GM12878 (cell line): ENCODE measurements at regions not wholly inside any gene's neighbourhood (a gene's known extent, or its start where the extent isn't known, plus 50 kb on each side); places are given as distances from the start of the nearest gene placed in this dataset.

Source experiments
- ATAC-seq: fragments of 200-7000 bp; cut with Tn5 transposase; 3 replicates; pipeline ENCODE4 v1.9.1; 2020; ENCODE audit warnings: mild to moderate bottlenecking, moderate library complexity
- BruUV-seq: library from RNA; stranded (reverse); fragments of 400-500 nt; replicated peaks from 2 replicates; lab custom pipeline; 2021; lab: Mats Ljungman, UMichigan
- CTCF ChIA-PET: fragments of 300-600 bp; sonication (Branson Sonifier 250); formaldehyde crosslinking; extraction: SDS; loops from one replicate; lab custom pipeline; 2021; ENCODE audit warnings: inconsistent platforms; lab: Yijun Ruan, JAX
- POLR2A ChIA-PET: fragments of 350-600 bp; formaldehyde crosslinking; extraction: SDS; loops from one replicate; lab custom pipeline; 2021; ENCODE audit warnings: inconsistent platforms; lab: Charles Lee
- RAD21 ChIA-PET: fragments of 300-600 bp; sonication (Branson Sonifier 250); formaldehyde crosslinking; loops from one replicate; lab custom pipeline; 2023; ENCODE audit warnings: antibody characterized with exemption; ENCODE audit not compliant: unreplicated experiment; lab: Charles Lee
- SMC1A ChIA-PET: fragments of 300-600 bp; sonication (Branson Sonifier 250); formaldehyde crosslinking; loops from one replicate; lab custom pipeline; 2023; ENCODE audit not compliant: unreplicated experiment, uncharacterized antibody; lab: Charles Lee
- DNase-seq: peaks from one replicate; pipeline ENCODE4 v3.0.0-alpha.2; 2011; ENCODE audit warnings: low read depth, low spot score
- FAIRE-seq: peaks from 3 replicates; lab custom pipeline; 2011; peaks lifted over from hg19 to GRCh38; lab: Jason Lieb, UNC
- H2AFZ ChIP-seq: 2 replicates; pipeline ENCODE4 v1.6.0; 2011; ENCODE audit warnings: low read depth, low read length, control low read depth; ENCODE audit not compliant: control insufficient read depth
- H3K27ac ChIP-seq: 2 replicates; pipeline ENCODE4 v1.5.1; 2011; ENCODE audit warnings: control low read depth; ENCODE audit not compliant: control insufficient read depth, insufficient read depth
- H3K27me3 ChIP-seq, 2 experiments: replicated peaks in 1 of 2; 2 replicates each; pipeline versions ENCODE4 v1.6.0 to v1.6.1; 2011; ENCODE audit warnings: low read length in 1 of 2; ENCODE audit not compliant: control insufficient read depth in 2 of 2, insufficient read depth in 2 of 2
- H3K36me3 ChIP-seq, 2 experiments: 2 replicates each; pipeline ENCODE4 v1.5.1; 2011; ENCODE audit warnings: low read length in 1 of 2; ENCODE audit not compliant: control insufficient read depth in 2 of 2, insufficient read depth in 2 of 2
- H3K4me1 ChIP-seq: 2 replicates; pipeline ENCODE4 v1.6.1; 2011; ENCODE audit warnings: mild to moderate bottlenecking, low read length, moderate library complexity, mixed read lengths; ENCODE audit not compliant: control insufficient read depth, insufficient read depth
- H3K4me2 ChIP-seq: 2 replicates; pipeline ENCODE4 v1.6.0; 2011; ENCODE audit warnings: control low read depth; ENCODE audit not compliant: control insufficient read depth, insufficient read depth
- H3K4me3 ChIP-seq: fragments of 200-600 bp; sonication (generic); 2 replicates; pipeline ENCODE4 v1.5.1; 2016
- H3K79me2 ChIP-seq: 2 replicates; pipeline ENCODE4 v1.6.0; 2011; ENCODE audit warnings: low read length; ENCODE audit not compliant: control insufficient read depth, insufficient read depth
- H3K9ac ChIP-seq: 2 replicates; pipeline ENCODE4 v1.8.0; 2011; ENCODE audit warnings: low read length, control low read depth, mixed read lengths; ENCODE audit not compliant: control insufficient read depth, insufficient read depth
- H3K9me3 ChIP-seq: replicated peaks from 3 replicates; pipeline ENCODE4 v1.5.1; 2011; ENCODE audit warnings: mild to moderate bottlenecking, low read length; ENCODE audit not compliant: control insufficient read depth, insufficient read depth
- H4K20me1 ChIP-seq: 2 replicates; pipeline ENCODE4 v1.6.0; 2011; ENCODE audit not compliant: control insufficient read depth, insufficient read depth
- ASH2L ChIP-seq: fragments of 300-600, 200-600 bp; sonication (generic); IDR thresholded peaks from 2 replicates; pipeline ENCODE4 v1.6.1; 2017; ENCODE audit warnings: low read depth, mild to moderate bottlenecking, borderline replicate concordance
- GABPA ChIP-seq: IDR thresholded peaks from 2 replicates; pipeline ENCODE4 v1.6.1; 2014; ENCODE audit warnings: antibody characterized with exemption, low read depth, mild to moderate bottlenecking, inconsistent platforms
- IKZF1 ChIP-seq: fragments of 450-650 bp; conservative IDR thresholded peaks from 2 replicates; pipeline ENCODE4 v1.6.1; 2017; ENCODE audit warnings: antibody characterized with exemption, mild to moderate bottlenecking
- KLF5 ChIP-seq: fragments of 450-650 bp; IDR thresholded peaks from 2 replicates; pipeline ENCODE4 v1.6.1; 2014; ENCODE audit warnings: mild to moderate bottlenecking; ENCODE audit not compliant: partially characterized antibody
- RAD51 ChIP-seq: fragments of 450-650 bp; IDR thresholded peaks from 2 replicates; pipeline ENCODE4 v1.6.1; 2016; ENCODE audit warnings: moderate library complexity, mild to moderate bottlenecking, inconsistent platforms
- SMC3 ChIP-seq: IDR thresholded peaks from 2 replicates; pipeline ENCODE4 v1.6.1; 2011; ENCODE audit warnings: low read length, improper control_type of control experiment, borderline replicate concordance
- STAT1 ChIP-seq: fragments of 450-650 bp; conservative IDR thresholded peaks from 2 replicates; pipeline ENCODE4 v1.6.1; 2014; ENCODE audit warnings: antibody characterized with exemption, mild to moderate bottlenecking
- ZNF622 ChIP-seq: fragments of 450-650 bp; IDR thresholded peaks from 2 replicates; pipeline ENCODE4 v1.6.1; 2017; ENCODE audit warnings: mild to moderate bottlenecking, inconsistent platforms
- WGBS: methylation state at CpG from one replicate; pipeline ENCODE4 v1.1.6; 2016; ENCODE audit warnings: low lambda C conversion rate; ENCODE audit not compliant: insufficient replicate concordance, insufficient coverage; ENCODE audit errors: missing lambda C conversion rate; 5-methylcytosine and 5-hydroxymethylcytosine counted together
- in situ Hi-C: fragments of 300-500 bp; cut with MboI; formaldehyde crosslinking; loops from 9 replicates; pipeline ENCODE4 v1.14.3; 2018; ENCODE audit warnings: mixed read lengths
- intact Hi-C: fragments of 100-400 bp; cut with micrococcal nuclease; formaldehyde crosslinking; loops from one replicate; pipeline ENCODE4 v1.14.2; 2022; ENCODE audit not compliant: unreplicated experiment
- TF ChIP-seq, protein P1 (sequence below): fragments of 450-650 bp; IDR thresholded peaks from 2 replicates; pipeline ENCODE4 v1.6.1; 2018; ENCODE audit warnings: borderline replicate concordance, mild to moderate bottlenecking; ENCODE audit not compliant: partially characterized antibody
- TF ChIP-seq, protein P2 (sequence below): IDR thresholded peaks from 2 replicates; pipeline ENCODE4 v1.6.1; 2011; ENCODE audit warnings: mild to moderate bottlenecking, low read depth, low read length, moderate library complexity; ENCODE audit not compliant: insufficient replicate concordance
- TF ChIP-seq, protein P3 (sequence below): fragments of 450-650 bp; IDR thresholded peaks from 2 replicates; pipeline ENCODE4 v1.6.1; 2018; ENCODE audit warnings: mild to moderate bottlenecking, low read depth, moderate library complexity; ENCODE audit not compliant: partially characterized antibody
- TF ChIP-seq, protein P4 (sequence below): IDR thresholded peaks from 2 replicates; pipeline ENCODE4 v1.6.1; 2012; ENCODE audit warnings: low read depth, low read length, improper control_type of control experiment
- TF ChIP-seq, protein P5 (sequence below): IDR thresholded peaks from 2 replicates; pipeline ENCODE4 v1.6.1; 2012; ENCODE audit warnings: low read depth, low read length, improper control_type of control experiment

DNA sequence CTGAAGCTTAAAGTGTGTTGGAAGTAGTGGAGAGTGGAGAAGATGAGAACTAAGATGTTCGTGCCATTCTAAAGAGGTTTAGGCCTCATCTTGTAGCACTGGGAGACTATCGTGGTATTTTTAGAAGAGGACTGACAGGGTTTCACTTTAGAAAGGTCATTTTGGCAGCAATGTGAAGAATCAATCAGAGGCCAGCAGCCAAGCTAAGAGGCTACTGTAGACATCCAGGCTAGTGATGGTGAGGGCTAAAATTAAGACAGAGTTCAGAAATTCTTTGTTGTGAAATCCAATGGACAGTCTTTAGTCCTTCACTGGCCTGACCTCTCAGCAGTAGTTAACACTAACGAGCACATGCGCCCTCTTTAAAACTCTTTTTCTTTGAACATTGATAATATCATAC is 288.2 kb downstream of the TBL1XR1 start:
- no peak for DNase-seq
- Histone ChIP-seq H3K4me1 (no peaks in the 10 kb centered on the region), H4K20me1 (no peaks in the 10 kb centered on the region), H3K9me3 (no peaks in the 10 kb centered on the region), H3K4me2 (no peak overlapping the region), H3K4me3 (no peak overlapping the region), H3K9ac (no peak overlapping the region), H3K79me2 (no peaks in the 10 kb centered on the region), H3K27ac (no peak overlapping the region), H3K27me3 (no peaks in the 10 kb centered on the region; a peak in 2 of 4 replicates), H2AFZ (no peak overlapping the region), H3K36me3 (no peaks in the 10 kb centered on the region)
- intact Hi-C loops (no loop called here), in situ Hi-C loops (no loop called here)
- 25% methylated on average over 4 of the region's 4 CpGs for WGBS
- ChIA-PET POLR2A (no interaction called here), CTCF (no interaction called here), SMC1A (interaction anchor here (1.2 kb wide), 1 partner anchor 12 kb away, joined by 3 read pairs; no protein-coding TSS in a partner anchor), RAD21 (no interaction called here)
- no peak for FAIRE-seq
- BruUV-seq: no TSS peak
- TF ChIP-seq, protein P1, sequence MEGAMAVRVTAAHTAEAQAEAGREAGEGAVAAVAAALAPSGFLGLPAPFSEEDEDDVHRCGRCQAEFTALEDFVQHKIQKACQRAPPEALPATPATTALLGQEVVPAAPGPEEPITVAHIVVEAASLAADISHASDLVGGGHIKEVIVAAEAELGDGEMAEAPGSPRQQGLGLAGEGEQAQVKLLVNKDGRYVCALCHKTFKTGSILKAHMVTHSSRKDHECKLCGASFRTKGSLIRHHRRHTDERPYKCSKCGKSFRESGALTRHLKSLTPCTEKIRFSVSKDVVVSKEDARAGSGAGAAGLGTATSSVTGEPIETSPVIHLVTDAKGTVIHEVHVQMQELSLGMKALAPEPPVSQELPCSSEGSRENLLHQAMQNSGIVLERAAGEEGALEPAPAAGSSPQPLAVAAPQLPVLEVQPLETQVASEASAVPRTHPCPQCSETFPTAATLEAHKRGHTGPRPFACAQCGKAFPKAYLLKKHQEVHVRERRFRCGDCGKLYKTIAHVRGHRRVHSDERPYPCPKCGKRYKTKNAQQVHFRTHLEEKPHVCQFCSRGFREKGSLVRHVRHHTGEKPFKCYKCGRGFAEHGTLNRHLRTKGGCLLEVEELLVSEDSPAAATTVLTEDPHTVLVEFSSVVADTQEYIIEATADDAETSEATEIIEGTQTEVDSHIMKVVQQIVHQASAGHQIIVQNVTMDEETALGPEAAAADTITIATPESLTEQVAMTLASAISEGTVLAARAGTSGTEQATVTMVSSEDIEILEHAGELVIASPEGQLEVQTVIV: no peak
- TF ChIP-seq GABPA (no peak), KLF5 (no peak), STAT1 (no peak), SMC3 (no peak), RAD51 (no peak), IKZF1 (no peak), ASH2L (no peak), ZNF622 (no peak)
- TF ChIP-seq, protein P2, sequence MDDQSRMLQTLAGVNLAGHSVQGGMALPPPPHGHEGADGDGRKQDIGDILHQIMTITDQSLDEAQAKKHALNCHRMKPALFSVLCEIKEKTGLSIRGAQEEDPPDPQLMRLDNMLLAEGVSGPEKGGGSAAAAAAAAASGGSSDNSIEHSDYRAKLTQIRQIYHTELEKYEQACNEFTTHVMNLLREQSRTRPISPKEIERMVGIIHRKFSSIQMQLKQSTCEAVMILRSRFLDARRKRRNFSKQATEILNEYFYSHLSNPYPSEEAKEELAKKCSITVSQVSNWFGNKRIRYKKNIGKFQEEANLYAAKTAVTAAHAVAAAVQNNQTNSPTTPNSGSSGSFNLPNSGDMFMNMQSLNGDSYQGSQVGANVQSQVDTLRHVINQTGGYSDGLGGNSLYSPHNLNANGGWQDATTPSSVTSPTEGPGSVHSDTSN: no peak
- TF ChIP-seq, protein P3, sequence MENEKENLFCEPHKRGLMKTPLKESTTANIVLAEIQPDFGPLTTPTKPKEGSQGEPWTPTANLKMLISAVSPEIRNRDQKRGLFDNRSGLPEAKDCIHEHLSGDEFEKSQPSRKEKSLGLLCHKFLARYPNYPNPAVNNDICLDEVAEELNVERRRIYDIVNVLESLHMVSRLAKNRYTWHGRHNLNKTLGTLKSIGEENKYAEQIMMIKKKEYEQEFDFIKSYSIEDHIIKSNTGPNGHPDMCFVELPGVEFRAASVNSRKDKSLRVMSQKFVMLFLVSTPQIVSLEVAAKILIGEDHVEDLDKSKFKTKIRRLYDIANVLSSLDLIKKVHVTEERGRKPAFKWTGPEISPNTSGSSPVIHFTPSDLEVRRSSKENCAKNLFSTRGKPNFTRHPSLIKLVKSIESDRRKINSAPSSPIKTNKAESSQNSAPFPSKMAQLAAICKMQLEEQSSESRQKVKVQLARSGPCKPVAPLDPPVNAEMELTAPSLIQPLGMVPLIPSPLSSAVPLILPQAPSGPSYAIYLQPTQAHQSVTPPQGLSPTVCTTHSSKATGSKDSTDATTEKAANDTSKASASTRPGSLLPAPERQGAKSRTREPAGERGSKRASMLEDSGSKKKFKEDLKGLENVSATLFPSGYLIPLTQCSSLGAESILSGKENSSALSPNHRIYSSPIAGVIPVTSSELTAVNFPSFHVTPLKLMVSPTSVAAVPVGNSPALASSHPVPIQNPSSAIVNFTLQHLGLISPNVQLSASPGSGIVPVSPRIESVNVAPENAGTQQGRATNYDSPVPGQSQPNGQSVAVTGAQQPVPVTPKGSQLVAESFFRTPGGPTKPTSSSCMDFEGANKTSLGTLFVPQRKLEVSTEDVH: no peak
- TF ChIP-seq, protein P4, sequence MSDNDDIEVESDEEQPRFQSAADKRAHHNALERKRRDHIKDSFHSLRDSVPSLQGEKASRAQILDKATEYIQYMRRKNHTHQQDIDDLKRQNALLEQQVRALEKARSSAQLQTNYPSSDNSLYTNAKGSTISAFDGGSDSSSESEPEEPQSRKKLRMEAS: no peak
- TF ChIP-seq, protein P5, sequence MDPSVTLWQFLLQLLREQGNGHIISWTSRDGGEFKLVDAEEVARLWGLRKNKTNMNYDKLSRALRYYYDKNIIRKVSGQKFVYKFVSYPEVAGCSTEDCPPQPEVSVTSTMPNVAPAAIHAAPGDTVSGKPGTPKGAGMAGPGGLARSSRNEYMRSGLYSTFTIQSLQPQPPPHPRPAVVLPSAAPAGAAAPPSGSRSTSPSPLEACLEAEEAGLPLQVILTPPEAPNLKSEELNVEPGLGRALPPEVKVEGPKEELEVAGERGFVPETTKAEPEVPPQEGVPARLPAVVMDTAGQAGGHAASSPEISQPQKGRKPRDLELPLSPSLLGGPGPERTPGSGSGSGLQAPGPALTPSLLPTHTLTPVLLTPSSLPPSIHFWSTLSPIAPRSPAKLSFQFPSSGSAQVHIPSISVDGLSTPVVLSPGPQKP: no peak
- no peak for ATAC-seq
